GM19324 (cell line): ENCODE measurements at regions not wholly inside any gene's neighbourhood (a gene's known extent, or its start where the extent isn't known, plus 50 kb on each side); places are given as distances from the start of the nearest gene placed in this dataset.
"Not testable (repeated sequence)": the region's sequence is repeated elsewhere in the genome, so short reads cannot be mapped to it uniquely, and the experiment has no call there.

Experiments used
- ATAC-seq: cut with Tn5 transposase; IDR thresholded peaks from one replicate; pipeline ENCODE4 v1.9.1; 2021; ENCODE audit warnings: mild to moderate bottlenecking, moderate library complexity; ENCODE audit not compliant: unreplicated experiment, low FRiP score

- no peak for ATAC-seq
Measured at GRCh38 chr13:59259165-59260000, 904.3 kb downstream of the DIAPH3 start.

GRCh38 chr13:59261928-59262488, 901.7 kb downstream of the DIAPH3 start:
- no peak for ATAC-seq

- ATAC-seq = no peak
Measured at GRCh38 chr13:59263531-59263930, 900.2 kb downstream of the DIAPH3 start.

GRCh38 chr13:59266478-59267063, 897.2 kb downstream of the DIAPH3 start:
- ATAC-seq = no peak

- ATAC-seq = no peak
Measured at GRCh38 chr13:59269476-59269875, 894.3 kb downstream of the DIAPH3 start.

- ATAC-seq = no peak
Measured at GRCh38 chr13:59270327-59270726, 893.4 kb downstream of the DIAPH3 start.

GRCh38 chr13:59274958-59275727, 888.6 kb downstream of the DIAPH3 start:
- ATAC-seq = no peak

GRCh38 chr13:59276436-59276835, 887.3 kb downstream of the DIAPH3 start:
- no peak for ATAC-seq

- no peak for ATAC-seq
Measured at GRCh38 chr13:59277106-59277505, 886.6 kb downstream of the DIAPH3 start.

GRCh38 chr13:59279028-59279427, 884.7 kb downstream of the DIAPH3 start:
- no peak for ATAC-seq

GRCh38 chr13:59279576-59279975, 884.2 kb downstream of the DIAPH3 start:
- ATAC-seq = no peak

- ATAC-seq = no peak
Measured at GRCh38 chr13:59280297-59280696, 883.4 kb downstream of the DIAPH3 start.

GRCh38 chr13:59281453-59281852, 882.3 kb downstream of the DIAPH3 start:
- ATAC-seq = no peak

GRCh38 chr13:59292240-59292639, 871.5 kb downstream of the DIAPH3 start:
- ATAC-seq = not testable (repeated sequence)

- ATAC-seq = no peak
Measured at GRCh38 chr13:59299584-59299983, 864.1 kb downstream of the DIAPH3 start.

- ATAC-seq = no peak
Measured at GRCh38 chr13:59300355-59301173, 863.2 kb downstream of the DIAPH3 start.

- no peak for ATAC-seq
Measured at GRCh38 chr13:59301174-59301567, 862.6 kb downstream of the DIAPH3 start.

- no peak for ATAC-seq
Measured at GRCh38 chr13:59303433-59303832, 860.3 kb downstream of the DIAPH3 start.

GRCh38 chr13:59304596-59304995, 859.1 kb downstream of the DIAPH3 start:
- no peak for ATAC-seq

- no peak for ATAC-seq
Measured at GRCh38 chr13:59305896-59306295, 857.8 kb downstream of the DIAPH3 start.
